ENCODE measurements at regions not wholly inside any gene's neighbourhood (a gene's known extent, or its start where the extent isn't known, plus 50 kb on each side); places are given as distances from the start of the nearest gene placed in this dataset.
"Not testable (repeated sequence)": the region's sequence is repeated elsewhere in the genome, so short reads cannot be mapped to it uniquely, and the experiment has no call there.

DNA sequence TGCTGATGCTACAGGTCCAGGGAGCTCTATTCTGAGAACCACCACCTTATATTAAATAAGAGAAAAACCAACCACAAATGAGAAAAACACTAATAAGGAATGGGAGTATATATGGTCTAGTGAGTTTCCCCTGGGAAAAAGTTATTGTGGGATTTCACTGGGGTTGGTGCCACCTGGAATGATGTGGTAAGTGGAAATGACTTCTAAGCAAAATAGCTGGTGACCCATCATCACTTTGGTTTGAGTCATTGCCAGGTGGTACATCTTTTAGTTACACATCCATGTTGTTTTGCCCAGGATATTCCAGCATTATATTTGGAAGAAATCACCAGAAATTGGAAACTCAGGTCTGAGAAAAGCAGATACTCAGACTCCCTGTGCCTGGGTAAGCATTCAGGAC is 437.3 kb downstream of the DTWD2 start:
- DNase-seq, result no peak

GRCh38 chr5:118548761-118549720 is 439.3 kb downstream of the DTWD2 start:
- peak; percentile 39 for DNase-seq

DNA sequence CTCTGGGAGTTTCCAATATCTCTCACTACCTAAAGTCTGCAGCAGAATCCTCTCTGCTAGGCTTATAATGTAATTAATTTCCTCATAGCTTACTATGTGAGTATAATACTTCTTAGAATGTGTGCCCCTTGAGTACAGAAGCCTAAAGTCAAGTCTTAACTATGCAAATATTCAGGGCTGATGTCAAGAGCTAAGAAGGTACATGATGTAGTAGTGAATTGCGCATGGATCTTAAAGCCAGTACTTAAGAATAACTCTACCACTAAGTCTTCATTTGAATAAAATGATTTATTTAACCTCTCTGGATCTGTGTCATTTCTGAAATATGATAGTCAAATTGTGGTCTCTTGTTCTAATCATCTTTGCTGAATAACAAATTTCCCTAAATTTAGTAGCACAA is 442.9 kb downstream of the DTWD2 start:
- DNase-seq, result no peak

DNA sequence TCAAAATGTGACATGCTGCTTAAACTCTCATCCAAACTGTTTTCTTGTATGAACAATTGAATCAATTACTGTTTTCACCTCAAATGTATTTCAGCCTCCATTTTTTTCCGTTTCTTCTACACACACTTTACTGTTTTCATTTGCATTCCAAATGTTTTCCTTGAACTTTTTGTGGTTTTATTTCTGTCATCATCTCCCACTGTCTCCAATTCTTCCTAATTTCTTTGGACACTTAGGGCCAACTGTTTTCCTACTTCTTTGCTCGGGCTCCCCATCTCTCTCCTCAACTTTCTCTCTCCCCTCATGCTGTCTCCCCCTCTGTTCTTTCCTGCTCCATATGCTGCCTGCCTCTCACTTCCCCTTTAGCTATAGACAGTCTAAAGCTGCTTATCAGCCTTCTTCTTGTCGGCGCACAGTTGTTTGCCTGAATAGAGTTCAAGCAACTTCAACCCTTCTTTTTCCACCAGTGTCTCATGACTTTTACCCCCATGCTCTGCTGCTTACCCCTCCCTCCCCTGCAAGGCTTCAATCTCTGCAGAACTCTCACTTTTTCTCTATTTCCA is 443.4 kb downstream of the DTWD2 start:
- DNase-seq, result no peak

GRCh38 chr5:118533923-118534322 is 454.4 kb downstream of the DTWD2 start:
- DNase-seq, result no peak

DNA sequence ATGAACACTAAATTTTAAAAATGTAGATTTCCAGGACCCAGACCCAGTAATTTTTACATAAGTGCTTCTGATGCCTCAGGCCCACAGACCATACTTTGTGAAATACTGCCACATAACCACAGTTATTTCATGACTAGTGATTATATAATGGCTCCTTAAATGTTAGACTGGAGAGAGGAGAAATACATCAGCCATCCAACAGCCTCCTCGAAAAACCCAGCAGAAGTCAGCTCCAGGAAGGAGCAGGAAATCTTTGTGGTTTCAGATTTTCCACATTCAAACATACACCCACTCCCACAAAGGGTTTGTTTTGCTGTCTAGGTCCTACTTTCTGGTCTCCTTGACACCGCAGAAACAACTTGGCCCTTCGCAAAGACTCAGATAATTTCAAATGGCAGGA is 455.2 kb downstream of the DTWD2 start:
- DNase-seq, result no peak

GRCh38 chr5:118531276-118531675 is 457.1 kb downstream of the DTWD2 start:
- no peak for DNase-seq

GRCh38 chr5:118529361-118530144 is 458.8 kb downstream of the DTWD2 start:
- DNase-seq, result no peak

GRCh38 chr5:118522626-118523025 is 465.7 kb downstream of the DTWD2 start:
- no peak for DNase-seq

DNA sequence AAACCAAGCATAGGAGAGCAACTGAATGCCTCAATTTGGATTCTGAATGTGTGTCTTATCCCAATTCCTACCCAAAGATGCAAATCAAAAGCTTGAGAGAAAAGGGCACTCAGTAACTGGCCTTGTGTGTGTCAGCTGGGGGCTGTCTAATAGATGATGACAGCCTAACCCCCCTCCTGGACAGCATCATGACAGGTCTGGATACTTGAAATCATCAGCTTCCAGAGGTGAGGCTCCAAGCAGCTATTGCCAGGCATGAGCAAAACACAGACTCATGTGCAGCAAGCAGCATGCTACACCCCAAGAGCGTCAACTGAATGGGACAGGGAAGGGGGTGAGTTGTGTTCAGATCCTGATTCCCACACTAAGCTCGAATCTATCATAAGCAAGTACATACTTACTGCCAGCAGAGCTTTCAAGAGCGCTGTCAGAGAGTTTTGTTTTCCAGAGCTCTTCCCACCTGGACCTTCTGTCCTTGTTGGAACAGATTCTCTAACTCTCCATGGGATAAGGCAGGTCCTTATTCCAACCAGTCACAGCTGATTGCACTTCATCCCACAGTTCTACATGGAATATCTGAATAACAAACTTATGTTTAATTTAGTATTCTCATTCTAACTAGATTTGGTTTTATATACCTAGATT is 467.5 kb downstream of the DTWD2 start:
- DNase-seq, result no peak

DNA sequence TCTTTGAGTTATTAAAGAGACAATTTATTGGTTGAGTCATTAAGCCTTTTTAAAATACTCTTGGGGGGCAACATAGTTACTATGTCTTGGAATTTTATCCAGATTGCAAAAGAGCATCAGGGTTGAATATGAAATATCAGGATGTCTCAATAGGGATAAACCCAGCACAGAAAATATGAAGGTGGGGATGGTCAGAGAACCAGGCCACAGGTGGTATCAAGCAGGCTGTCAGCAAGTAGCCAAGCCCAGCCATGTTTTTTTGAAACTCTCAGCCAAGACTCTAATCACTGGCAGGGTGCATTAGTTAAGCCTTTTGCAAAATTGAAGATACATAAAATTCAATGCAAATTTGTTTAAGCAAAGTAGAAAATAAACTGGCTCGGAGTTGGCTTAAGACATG is 468.9 kb downstream of the DTWD2 start:
- DNase-seq, result no peak

DNA sequence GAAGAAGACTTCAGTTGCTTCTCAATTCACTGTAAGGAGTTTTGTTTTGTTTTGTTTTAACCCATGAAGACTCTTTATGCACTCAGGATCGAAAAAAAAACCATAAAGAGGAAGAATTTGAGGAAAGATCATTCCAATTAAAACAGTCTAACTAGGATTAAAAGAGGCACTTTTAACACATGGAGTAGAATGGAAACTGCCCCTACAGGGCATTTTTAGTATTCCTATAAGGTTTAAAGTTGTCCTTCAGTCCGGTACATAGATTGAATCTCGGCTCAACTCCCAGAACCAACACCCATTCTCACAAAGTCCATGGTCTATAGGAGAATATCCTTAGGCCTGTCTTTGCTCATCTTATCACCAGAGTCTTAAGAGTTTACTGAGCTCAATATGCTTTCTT is 469.6 kb downstream of the DTWD2 start:
- DNase-seq, result no peak

DNA sequence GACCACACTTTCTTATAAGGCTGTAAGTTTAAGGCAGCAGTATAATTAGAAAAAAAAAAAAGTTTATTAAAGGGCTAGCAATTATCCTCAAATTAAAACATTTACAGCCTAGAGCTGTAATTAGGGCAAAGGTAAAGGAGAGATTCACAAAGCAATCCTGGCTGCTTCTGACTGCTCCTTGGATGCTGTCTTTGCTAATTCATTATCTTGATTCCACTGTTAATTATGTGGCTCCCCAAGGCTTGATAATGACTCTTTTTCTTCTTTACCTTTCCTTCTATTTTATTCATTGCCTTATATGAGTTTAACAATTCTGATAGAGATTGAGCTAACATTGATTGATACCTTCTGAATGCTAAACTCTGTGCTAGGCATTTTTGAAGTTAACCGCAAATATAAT is 476.5 kb downstream of the DTWD2 start:
- no peak for DNase-seq

DNA sequence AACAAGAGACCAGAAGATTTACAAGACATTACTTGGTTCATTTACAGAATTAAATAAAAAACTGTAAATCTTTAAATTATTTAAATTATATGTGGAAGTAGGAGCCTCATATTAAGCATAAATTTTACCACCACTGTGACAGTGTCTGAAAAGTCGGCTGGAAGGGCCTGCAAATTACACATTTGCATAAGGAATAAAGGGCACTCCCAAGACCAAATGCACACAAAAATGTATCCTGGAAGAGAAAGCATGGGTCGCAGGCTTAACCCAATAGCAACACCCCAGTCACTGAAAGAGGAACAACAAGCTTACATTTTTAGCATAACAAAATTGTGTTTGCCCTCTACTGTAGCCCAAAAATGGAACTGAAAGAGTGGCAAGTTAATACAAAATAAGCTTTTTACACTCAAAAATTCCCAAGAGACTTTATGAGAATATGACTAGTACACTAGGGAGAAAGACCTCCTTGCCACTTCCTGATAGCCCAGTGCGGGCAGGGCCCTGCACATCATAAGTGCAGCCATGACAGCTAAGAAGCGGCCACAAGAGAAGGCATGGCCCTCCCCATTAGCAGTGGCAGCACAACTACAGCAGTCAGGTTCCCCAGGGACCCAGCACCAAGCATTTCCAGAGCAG is 482.0 kb downstream of the DTWD2 start:
- no peak for DNase-seq

DNA sequence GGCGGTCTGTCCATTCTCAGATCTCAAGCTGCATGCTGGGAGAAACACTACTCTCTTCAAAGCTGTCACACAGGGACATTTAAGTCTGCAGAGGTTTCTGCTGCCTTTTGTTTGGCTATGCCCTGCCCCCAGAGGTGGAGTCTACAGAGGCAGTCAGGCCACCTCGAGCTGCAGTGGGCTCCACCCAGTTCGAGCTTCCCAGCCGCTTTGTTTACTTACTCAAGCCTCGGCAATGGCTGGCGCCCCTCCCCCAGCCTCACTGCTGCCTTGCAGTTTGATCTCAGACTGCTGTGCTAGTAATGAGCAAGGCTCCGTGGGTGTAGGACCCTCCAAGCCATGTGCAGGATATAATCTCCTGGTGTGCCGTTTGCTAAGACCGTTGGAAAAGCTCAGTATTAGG is 486.1 kb downstream of the DTWD2 start:
- not testable (repeated sequence) for DNase-seq

DNA sequence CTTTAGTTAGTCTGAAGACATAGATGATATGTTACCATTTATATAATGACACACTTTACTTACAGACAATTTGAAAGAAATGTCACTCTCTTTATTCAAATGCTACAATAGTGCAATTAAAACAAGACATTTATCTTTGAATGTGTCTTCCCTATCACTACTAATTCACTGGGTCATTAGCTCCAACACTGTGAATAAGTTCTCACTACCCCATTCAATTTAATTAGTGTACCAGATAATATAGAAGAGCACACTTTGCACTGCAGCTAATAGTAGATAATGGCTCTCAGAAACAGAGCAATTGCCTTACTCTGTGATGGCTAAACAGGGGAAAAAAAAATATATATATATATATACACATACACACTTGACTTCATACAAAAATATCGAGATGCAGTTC is 497.0 kb downstream of the DTWD2 start:
- no peak for DNase-seq

- DNase-seq, result no peak
Measured at GRCh38 chr5:118486647-118487225, 501.6 kb downstream of the DTWD2 start.

DNA sequence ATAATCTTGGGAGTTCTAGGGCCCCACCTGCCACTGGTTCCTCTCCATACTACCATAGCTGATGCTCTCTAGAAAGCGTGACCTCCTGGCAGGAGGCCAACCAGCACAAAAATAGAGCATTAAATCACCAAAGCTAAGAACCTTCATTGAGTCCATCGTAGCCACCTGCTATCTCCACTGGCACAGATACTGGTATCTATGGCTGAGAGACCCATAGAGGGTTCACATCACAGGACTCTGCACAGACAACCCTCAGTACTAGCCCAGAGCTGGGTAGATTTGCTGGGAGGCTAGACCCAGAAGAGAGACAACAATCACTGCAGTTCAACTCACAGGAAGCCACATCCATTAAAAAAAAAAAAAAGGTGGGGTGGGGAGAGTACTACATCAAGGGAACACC is 509.1 kb downstream of the DTWD2 start:
- DNase-seq, result no peak

DNA sequence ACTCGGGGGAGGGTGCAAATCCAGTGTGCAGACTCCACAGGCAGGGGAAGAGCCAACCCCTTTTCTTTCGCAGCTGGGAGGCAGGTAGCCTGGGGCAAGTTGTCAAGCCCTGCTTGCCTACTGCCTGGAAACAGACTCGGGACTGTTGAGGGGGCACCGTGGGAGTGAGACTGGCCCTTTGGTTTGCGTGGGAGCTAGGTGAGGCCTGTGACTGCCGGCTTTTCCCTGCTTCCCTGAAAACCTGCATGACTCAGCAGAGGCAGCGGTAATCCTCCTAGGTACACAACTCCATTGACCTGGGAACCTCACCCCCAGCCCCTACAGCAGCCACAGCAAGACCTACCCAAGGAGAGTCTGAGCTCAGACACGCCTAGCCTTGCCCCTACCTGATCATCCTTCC is 509.5 kb downstream of the DTWD2 start:
- DNase-seq, result no peak

DNA sequence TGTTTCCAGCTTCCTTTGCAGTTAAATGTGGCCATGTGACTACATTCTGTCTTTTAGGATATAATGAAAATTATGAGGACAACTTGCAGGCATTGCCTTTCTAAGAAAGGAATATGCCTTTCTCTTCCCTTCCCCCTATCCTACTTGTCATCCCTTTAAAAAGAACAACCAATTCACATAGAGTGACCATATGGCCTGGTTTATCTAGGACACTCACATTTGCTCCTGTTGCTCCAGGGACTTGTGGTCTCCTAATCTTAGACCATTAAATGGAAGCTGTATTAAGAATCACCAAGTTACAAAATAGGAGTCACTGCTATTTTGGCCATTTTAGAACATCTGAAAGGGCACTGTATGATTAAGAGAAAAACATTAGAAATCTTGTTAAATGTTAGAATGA is 520.3 kb downstream of the DTWD2 start:
- DNase-seq, result no peak

DNA sequence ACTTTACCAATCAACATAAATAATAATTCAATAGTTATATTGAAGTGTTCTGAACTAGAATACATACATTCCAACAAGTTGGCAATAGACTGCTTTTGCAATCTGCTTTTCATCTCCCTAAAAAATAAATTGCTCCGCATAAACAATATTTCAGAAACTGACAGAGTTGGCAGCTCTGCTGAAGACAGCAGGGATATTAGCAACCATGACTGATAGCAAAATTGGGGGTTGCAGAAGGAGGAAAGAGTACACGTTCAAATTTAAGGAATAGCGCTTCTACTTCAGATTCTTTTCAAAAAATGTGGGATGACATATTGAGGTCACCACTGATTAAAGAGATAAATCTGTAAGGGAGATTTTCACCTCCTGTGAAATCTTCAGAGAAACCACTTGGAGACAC is 521.2 kb downstream of the DTWD2 start:
- DNase-seq, result peak; percentile 24

GRCh38 chr5:118466418-118466817 is 521.9 kb downstream of the DTWD2 start:
- no peak for DNase-seq

Data from retina (tissue), 1 donor.